ENCODE measurements at regions not wholly inside any gene's neighbourhood (a gene's known extent, or its start where the extent isn't known, plus 50 kb on each side); places are given as distances from the start of the nearest gene placed in this dataset.

DNA sequence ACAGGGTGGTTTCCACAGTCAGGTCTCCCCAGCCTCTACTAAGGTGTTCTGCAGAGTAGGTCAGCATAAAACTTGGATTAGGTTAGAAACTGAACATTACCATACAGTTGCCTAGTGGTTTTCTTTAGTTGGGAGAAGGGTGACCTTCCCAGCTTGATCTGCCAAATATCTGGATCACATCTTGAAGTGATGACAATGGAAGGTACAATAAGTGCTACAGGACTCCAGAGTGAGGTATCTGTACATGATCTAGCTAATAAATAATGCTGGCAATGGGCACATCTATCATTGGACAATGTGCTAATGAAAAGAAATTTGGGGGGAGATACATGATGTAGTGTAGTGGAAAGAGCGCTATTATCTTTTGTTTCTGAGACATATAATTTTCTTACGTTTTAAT is 54.6 kb upstream of the ACVR1 start:
- Histone ChIP-seq H4K20me1 (ENCODE audit: control insufficient read depth, insufficient read depth, insufficient read length) (no peaks in the 10 kb centered on the region), H2BK120ac (ENCODE audit: low read depth, low read length, poor library complexity, severe bottlenecking) (no peak overlapping the region), H4K8ac (replicated peaks; ENCODE audit: insufficient read length, low read depth, low read length) (no peak overlapping the region), H2BK20ac (ENCODE audit: low read depth, low read length, poor library complexity, severe bottlenecking) (no peak overlapping the region), H3K9ac (ENCODE audit: extremely low read depth, insufficient read length, low read length) (no peak overlapping the region), H4K5ac (ENCODE audit: insufficient read length, low read depth, low read length) (no peak overlapping the region), H2BK5ac (ENCODE audit: insufficient read length, low read length) (no peak overlapping the region), H4K91ac (ENCODE audit: insufficient read length, low read depth, low read length) (no peak overlapping the region), H3K79me2 (ENCODE audit: insufficient read depth, low read length) (no peaks in the 10 kb centered on the region), H3T11ph (ENCODE audit: low read length) (no peak overlapping the region), H3K4me1 (ENCODE audit: insufficient read depth, low read length) (peaks cover 11% of the 10 kb centered on the region), H3K9me3 (ENCODE audit: control insufficient read depth, low read depth, low read length) (no peaks in the 10 kb centered on the region), H3K4ac (ENCODE audit: low read depth, low read length) (no peak overlapping the region), H3K18ac (ENCODE audit: insufficient read length, low read depth, low read length) (no peak overlapping the region), H3K79me1 (ENCODE audit: insufficient read depth, low read depth, low read length, poor library complexity, severe bottlenecking) (no peaks in the 10 kb centered on the region), H3K27me3 (ENCODE audit: insufficient read depth, low read length) (peaks cover 26% of the 10 kb centered on the region; the same call in 1 of the 2 replicates), H2BK15ac (ENCODE audit: low read depth, low read length) (no peak overlapping the region), H3K14ac (ENCODE audit: insufficient read depth, low read length) (no peak overlapping the region), H3K27ac (ENCODE audit: insufficient read length, low read depth, low read length) (no peak overlapping the region), H2AFZ (ENCODE audit: low read length) (no peak overlapping the region), H3K23me2 (ENCODE audit: insufficient read length, low read depth, low read length, poor library complexity, severe bottlenecking) (no peaks in the 10 kb centered on the region), H3K4me2 (ENCODE audit: insufficient read depth, insufficient read length, low read length) (no peak overlapping the region), H3K23ac (ENCODE audit: insufficient read length, low read depth, low read length) (no peak overlapping the region), H3K56ac (ENCODE audit: insufficient read length, low read depth, low read length) (no peak overlapping the region), H2BK12ac (ENCODE audit: insufficient read length, low read depth, low read length) (no peak overlapping the region), H2AK5ac (ENCODE audit: insufficient read length, low read length) (no peak overlapping the region)
- H3K4me3 Mint-ChIP-seq, result no peak overlapping the region
- no peak for TF ChIP-seq CTCF (conservative IDR thresholded peaks at IDR 0.05)
- no peak for DNase-seq
- H3K36me3 Mint-ChIP-seq (ENCODE audit: insufficient read depth in 1 of 3, low read depth in 3 of 3), result no peaks in the 10 kb centered on the region
- H3K9me3 Mint-ChIP-seq, result peaks cover 0 to 7% of the 10 kb centered on the region in 2 experiments; a peak in 2 of 5 replicates
- H3K27ac Mint-ChIP-seq, result no peak overlapping the region
- H3K4me1 Mint-ChIP-seq, result peaks cover 32 to 48% of the 10 kb centered on the region in 2 experiments
- peaks cover 63% of the 10 kb centered on the region for H3K27me3 Mint-ChIP-seq (ENCODE audit: low read depth)
- WGBS (ENCODE audit: extremely low coverage, insufficient read length, low lambda C conversion rate), result no CpG with 5 or more reads among the region's 2 CpGs

Data from H9 (cell line).